ENCODE measurements at regions not wholly inside any gene's neighbourhood (a gene's known extent, or its start where the extent isn't known, plus 50 kb on each side); places are given as distances from the start of the nearest gene placed in this dataset.
"Not testable (repeated sequence)": the region's sequence is repeated elsewhere in the genome, so short reads cannot be mapped to it uniquely, and the experiment has no call there.

GRCh38 chr17:34423978-34424813, 61.2 kb upstream of the CCL1 start:
- H3K9me3 ChIP-seq: no peaks in the 10 kb centered on the region
- intact Hi-C loops (cut with DNase I; ENCODE audit: low total_unique reads): loop anchor here (10.0 kb wide), 1 partner anchor 701 kb away; the partner anchor contains the start of gene FNDC8
- no peak overlapping the region for H3K27ac ChIP-seq
- no peaks in the 10 kb centered on the region for H3K36me3 ChIP-seq
- TF ChIP-seq POLR2A (IDR thresholded peaks at IDR 0.05) (no peak), CTCF (IDR thresholded peaks at IDR 0.05) (no peak)
- no peak for DNase-seq
- peaks cover 0 to 11% of the 10 kb centered on the region in 2 donors for H3K27me3 ChIP-seq
- H3K4me1 ChIP-seq: no peaks in the 10 kb centered on the region
- no peak overlapping the region for H3K4me3 ChIP-seq

- H3K27ac ChIP-seq, H3K4me1 ChIP-seq, H3K4me3 ChIP-seq, DNase-seq, H3K36me3 ChIP-seq, H3K9me3 ChIP-seq: not testable (repeated sequence)
- intact Hi-C loops (cut with DNase I; ENCODE audit: low total_unique reads): loop anchor here (10.0 kb wide), 1 partner anchor 701 kb away; the partner anchor contains the start of gene FNDC8
- peaks cover 0 to 11% of the 10 kb centered on the region in 2 donors for H3K27me3 ChIP-seq
These were observed 60.3 kb upstream of the CCL1 start for GRCh38 chr17:34423315-34423714.

- intact Hi-C loops (cut with DNase I; ENCODE audit: low total_unique reads): loop anchor here (10.0 kb wide), 1 partner anchor 704 kb away; the partner anchor contains the start of gene FNDC8
- no peak for DNase-seq
- Histone ChIP-seq H3K4me3 (no peak overlapping the region), H3K36me3 (no peaks in the 10 kb centered on the region), H3K27ac (no peak overlapping the region), H3K27me3 (peaks cover 0 to 11% of the 10 kb centered on the region in 2 donors), H3K9me3 (no peaks in the 10 kb centered on the region), H3K4me1 (no peaks in the 10 kb centered on the region)
- TF ChIP-seq CTCF (IDR thresholded peaks at IDR 0.05): no peak
- TF ChIP-seq POLR2A (IDR thresholded peaks at IDR 0.05): no peak
These were observed 57.9 kb upstream of the CCL1 start for GRCh38 chr17:34420900-34421299.

GRCh38 chr17:34420254-34420766, 57.3 kb upstream of the CCL1 start:
- Histone ChIP-seq H3K27ac (no peak overlapping the region), H3K4me1 (no peaks in the 10 kb centered on the region), H3K36me3 (no peaks in the 10 kb centered on the region), H3K9me3 (no peaks in the 10 kb centered on the region), H3K27me3 (peaks cover 0 to 11% of the 10 kb centered on the region in 2 donors), H3K4me3 (no peak overlapping the region)
- DNase-seq: peak; percentile 52 to 53
- intact Hi-C loops (cut with DNase I; ENCODE audit: low total_unique reads): loop anchor here (10.0 kb wide), 1 partner anchor 704 kb away; the partner anchor contains the start of gene FNDC8
- TF ChIP-seq POLR2A (IDR thresholded peaks at IDR 0.05) (no peak), CTCF (IDR thresholded peaks at IDR 0.05) (peak; percentile 82 to 89 (median 86))

- Histone ChIP-seq H3K27me3 (no peaks in the 10 kb centered on the region), H3K27ac (no peak overlapping the region)
- intact Hi-C loops (cut with DNase I; ENCODE audit: low total_unique reads): no loop called here
These were observed 53.1 kb upstream of the CCL1 start for GRCh38 chr17:34416116-34416515.

More at GRCh38 chr17:34416116-34416515, 53.1 kb upstream of the CCL1 start:
- no peaks in the 10 kb centered on the region for H3K4me1 ChIP-seq
- DNase-seq: no peak
- H3K36me3 ChIP-seq: no peaks in the 10 kb centered on the region
- H3K4me3 ChIP-seq: no peak overlapping the region
- TF ChIP-seq CTCF (IDR thresholded peaks at IDR 0.05) (no peak), POLR2A (IDR thresholded peaks at IDR 0.05) (no peak)
- no peaks in the 10 kb centered on the region for H3K9me3 ChIP-seq

Measured in uterus (tissue), 3 donors.